ENCODE measurements at regions not wholly inside any gene's neighbourhood (a gene's known extent, or its start where the extent isn't known, plus 50 kb on each side); places are given as distances from the start of the nearest gene placed in this dataset.

DNA sequence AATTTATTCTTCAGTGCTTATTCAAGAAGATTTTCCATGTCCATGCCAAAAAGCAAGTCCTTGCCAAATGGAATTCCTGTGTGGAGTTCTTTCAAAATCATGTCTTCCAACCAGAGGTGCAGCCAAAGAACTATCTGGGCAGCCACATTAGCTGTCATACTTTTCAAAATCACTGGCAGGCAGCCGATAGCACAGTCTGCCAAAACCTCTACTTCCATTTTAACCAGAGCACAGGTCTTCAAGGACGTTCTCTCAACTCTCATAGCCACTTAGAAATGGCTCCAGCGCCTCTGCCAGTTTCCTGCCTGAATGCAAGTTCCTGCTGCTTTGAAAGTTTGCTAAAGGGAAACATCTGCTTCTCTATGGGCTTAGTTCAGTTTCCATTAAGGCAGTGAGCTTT lies 975.7 kb upstream of the ADGRL4 start:
- Histone ChIP-seq H3K4me3 (ENCODE audit: low read depth in 1 of 3, low read length in 3 of 3) (no peak overlapping the region), H3K4me1 (ENCODE audit: control insufficient read depth in 4 of 4, insufficient read depth in 4 of 4, low read length in 3 of 4) (no peaks in the 10 kb centered on the region), H3K9ac (ENCODE audit: low read depth in 1 of 2, low read length in 2 of 2) (no peak overlapping the region), H3K9me3 (ENCODE audit: control insufficient read depth in 4 of 4, low read length in 3 of 4) (no peaks in the 10 kb centered on the region), H3K27me3 (ENCODE audit: control insufficient read depth in 4 of 4, insufficient read depth in 4 of 4, low read length in 3 of 4) (no peaks in the 10 kb centered on the region), H3K27ac (ENCODE audit: low read depth in 1 of 2, low read length in 2 of 2) (no peak overlapping the region), H3K36me3 (ENCODE audit: control insufficient read depth in 4 of 4, insufficient read depth in 3 of 4, low read depth in 1 of 4, low read length in 3 of 4) (no peaks in the 10 kb centered on the region)
- DNase-seq (ENCODE audit: low spot score): no peak
- TF ChIP-seq FOXA2 (IDR thresholded peaks at IDR 0.05) (no peak), SP1 (IDR thresholded peaks at IDR 0.05) (no peak), JUND (IDR thresholded peaks at IDR 0.05) (no peak), TAF1 (conservative IDR thresholded peaks at IDR 0.05) (no peak), FOXA1 (IDR thresholded peaks at IDR 0.05) (no peak), HNF4G (IDR thresholded peaks at IDR 0.05) (no peak), RXRA (IDR thresholded peaks at IDR 0.05) (no peak)
- TF ChIP-seq, protein P1, sequence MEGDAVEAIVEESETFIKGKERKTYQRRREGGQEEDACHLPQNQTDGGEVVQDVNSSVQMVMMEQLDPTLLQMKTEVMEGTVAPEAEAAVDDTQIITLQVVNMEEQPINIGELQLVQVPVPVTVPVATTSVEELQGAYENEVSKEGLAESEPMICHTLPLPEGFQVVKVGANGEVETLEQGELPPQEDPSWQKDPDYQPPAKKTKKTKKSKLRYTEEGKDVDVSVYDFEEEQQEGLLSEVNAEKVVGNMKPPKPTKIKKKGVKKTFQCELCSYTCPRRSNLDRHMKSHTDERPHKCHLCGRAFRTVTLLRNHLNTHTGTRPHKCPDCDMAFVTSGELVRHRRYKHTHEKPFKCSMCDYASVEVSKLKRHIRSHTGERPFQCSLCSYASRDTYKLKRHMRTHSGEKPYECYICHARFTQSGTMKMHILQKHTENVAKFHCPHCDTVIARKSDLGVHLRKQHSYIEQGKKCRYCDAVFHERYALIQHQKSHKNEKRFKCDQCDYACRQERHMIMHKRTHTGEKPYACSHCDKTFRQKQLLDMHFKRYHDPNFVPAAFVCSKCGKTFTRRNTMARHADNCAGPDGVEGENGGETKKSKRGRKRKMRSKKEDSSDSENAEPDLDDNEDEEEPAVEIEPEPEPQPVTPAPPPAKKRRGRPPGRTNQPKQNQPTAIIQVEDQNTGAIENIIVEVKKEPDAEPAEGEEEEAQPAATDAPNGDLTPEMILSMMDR (IDR thresholded peaks at IDR 0.05; ENCODE audit: low read depth, low read length, missing input control): no peak
- TF ChIP-seq, protein P2, sequence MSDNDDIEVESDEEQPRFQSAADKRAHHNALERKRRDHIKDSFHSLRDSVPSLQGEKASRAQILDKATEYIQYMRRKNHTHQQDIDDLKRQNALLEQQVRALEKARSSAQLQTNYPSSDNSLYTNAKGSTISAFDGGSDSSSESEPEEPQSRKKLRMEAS (IDR thresholded peaks at IDR 0.05): no peak
- TF ChIP-seq, protein P3, sequence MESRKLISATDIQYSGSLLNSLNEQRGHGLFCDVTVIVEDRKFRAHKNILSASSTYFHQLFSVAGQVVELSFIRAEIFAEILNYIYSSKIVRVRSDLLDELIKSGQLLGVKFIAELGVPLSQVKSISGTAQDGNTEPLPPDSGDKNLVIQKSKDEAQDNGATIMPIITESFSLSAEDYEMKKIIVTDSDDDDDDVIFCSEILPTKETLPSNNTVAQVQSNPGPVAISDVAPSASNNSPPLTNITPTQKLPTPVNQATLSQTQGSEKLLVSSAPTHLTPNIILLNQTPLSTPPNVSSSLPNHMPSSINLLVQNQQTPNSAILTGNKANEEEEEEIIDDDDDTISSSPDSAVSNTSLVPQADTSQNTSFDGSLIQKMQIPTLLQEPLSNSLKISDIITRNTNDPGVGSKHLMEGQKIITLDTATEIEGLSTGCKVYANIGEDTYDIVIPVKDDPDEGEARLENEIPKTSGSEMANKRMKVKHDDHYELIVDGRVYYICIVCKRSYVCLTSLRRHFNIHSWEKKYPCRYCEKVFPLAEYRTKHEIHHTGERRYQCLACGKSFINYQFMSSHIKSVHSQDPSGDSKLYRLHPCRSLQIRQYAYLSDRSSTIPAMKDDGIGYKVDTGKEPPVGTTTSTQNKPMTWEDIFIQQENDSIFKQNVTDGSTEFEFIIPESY (IDR thresholded peaks at IDR 0.05): no peak
- TF ChIP-seq, protein P4, sequence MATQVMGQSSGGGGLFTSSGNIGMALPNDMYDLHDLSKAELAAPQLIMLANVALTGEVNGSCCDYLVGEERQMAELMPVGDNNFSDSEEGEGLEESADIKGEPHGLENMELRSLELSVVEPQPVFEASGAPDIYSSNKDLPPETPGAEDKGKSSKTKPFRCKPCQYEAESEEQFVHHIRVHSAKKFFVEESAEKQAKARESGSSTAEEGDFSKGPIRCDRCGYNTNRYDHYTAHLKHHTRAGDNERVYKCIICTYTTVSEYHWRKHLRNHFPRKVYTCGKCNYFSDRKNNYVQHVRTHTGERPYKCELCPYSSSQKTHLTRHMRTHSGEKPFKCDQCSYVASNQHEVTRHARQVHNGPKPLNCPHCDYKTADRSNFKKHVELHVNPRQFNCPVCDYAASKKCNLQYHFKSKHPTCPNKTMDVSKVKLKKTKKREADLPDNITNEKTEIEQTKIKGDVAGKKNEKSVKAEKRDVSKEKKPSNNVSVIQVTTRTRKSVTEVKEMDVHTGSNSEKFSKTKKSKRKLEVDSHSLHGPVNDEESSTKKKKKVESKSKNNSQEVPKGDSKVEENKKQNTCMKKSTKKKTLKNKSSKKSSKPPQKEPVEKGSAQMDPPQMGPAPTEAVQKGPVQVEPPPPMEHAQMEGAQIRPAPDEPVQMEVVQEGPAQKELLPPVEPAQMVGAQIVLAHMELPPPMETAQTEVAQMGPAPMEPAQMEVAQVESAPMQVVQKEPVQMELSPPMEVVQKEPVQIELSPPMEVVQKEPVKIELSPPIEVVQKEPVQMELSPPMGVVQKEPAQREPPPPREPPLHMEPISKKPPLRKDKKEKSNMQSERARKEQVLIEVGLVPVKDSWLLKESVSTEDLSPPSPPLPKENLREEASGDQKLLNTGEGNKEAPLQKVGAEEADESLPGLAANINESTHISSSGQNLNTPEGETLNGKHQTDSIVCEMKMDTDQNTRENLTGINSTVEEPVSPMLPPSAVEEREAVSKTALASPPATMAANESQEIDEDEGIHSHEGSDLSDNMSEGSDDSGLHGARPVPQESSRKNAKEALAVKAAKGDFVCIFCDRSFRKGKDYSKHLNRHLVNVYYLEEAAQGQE (IDR thresholded peaks at IDR 0.05): no peak
- 51% methylated on average over 3 of the region's 3 CpGs for WGBS

DNA sequence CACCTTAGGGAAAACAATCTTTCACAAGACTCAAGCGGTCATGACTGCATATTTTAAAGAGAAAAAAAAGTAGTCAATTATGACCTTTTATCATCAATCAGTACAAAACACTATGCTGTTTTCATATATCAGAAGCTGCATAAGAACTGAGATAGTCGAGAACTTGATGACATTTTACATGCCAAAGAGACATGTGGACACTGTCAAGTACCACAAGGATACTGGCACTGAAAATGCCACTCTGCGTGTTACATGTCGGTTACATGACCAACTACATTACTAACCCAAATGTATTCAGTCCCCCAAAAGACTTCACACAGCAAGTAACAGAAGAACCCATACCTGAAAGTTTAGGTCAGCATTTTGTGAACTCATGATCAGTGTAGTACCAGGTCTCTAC lies 975.0 kb upstream of the ADGRL4 start:
- no peaks in the 10 kb centered on the region for H3K27me3 ChIP-seq (ENCODE audit: control insufficient read depth in 4 of 4, insufficient read depth in 4 of 4, low read length in 3 of 4)
- H3K4me3 ChIP-seq (ENCODE audit: low read depth in 1 of 3, low read length in 3 of 3): no peak overlapping the region
- H3K36me3 ChIP-seq (ENCODE audit: control insufficient read depth in 4 of 4, insufficient read depth in 3 of 4, low read depth in 1 of 4, low read length in 3 of 4): no peaks in the 10 kb centered on the region
- H3K9ac ChIP-seq (ENCODE audit: low read depth in 1 of 2, low read length in 2 of 2): no peak overlapping the region
- TF ChIP-seq FOXA1 (IDR thresholded peaks at IDR 0.05): no peak
- TF ChIP-seq, protein P1 (IDR thresholded peaks at IDR 0.05; ENCODE audit: low read depth, low read length, missing input control): no peak
- TF ChIP-seq JUND (IDR thresholded peaks at IDR 0.05): no peak
- TF ChIP-seq, protein P4 (IDR thresholded peaks at IDR 0.05): no peak
- DNase-seq (ENCODE audit: low spot score): no peak
- 87% methylated on average over 4 of the region's 4 CpGs for WGBS
- H3K9me3 ChIP-seq (ENCODE audit: control insufficient read depth in 4 of 4, low read length in 3 of 4): no peaks in the 10 kb centered on the region
- no peaks in the 10 kb centered on the region for H3K4me1 ChIP-seq (ENCODE audit: control insufficient read depth in 4 of 4, insufficient read depth in 4 of 4, low read length in 3 of 4)
- H3K27ac ChIP-seq (ENCODE audit: low read depth in 1 of 2, low read length in 2 of 2): no peak overlapping the region

Data from liver (tissue), 8 donors.